ENCODE measurements at regions not wholly inside any gene's neighbourhood (a gene's known extent, or its start where the extent isn't known, plus 50 kb on each side); places are given as distances from the start of the nearest gene placed in this dataset.

DNA sequence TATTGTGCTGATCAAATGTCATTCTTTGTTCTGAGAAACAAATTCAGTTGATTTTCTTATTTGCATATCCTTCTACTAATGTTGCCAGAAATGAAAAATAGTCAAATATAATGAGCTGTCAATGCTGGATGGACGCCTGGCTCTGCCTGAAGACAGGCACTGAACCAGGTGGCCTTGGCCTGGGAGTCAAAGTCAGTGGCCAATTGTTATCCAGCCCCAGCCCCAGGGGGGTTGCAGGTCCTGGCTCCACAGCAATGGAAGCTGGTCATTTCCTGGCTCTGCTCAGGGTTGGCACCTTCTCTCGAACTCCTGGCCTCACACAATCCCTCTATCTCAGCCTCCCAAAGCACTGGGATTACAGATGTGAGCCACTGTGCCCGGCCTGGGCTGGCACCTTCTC is 176.8 kb upstream of the GLI2 start:
- in situ Hi-C loops (cut with MboI; ENCODE audit: low sequenced_read_pairs in 4 of 4) (loop anchor here (10.0 to 25.0 kb wide), 3 partner anchors 116 to 222 kb away; partner anchors contain the start of gene INHBB (in 4 of the 4)), intact Hi-C loops (cut with DNase I; ENCODE audit: low total_unique reads) (loop anchor here (10.0 kb wide), 1 partner anchor 786 kb away; no protein-coding TSS in a partner anchor)
- Histone ChIP-seq H3K27ac (no peak overlapping the region), H3K36me3 (no peaks in the 10 kb centered on the region), H3K27me3 (no peaks in the 10 kb centered on the region), H3K4me1 (no peaks in the 10 kb centered on the region), H3K4me3 (no peak overlapping the region), H3K9me3 (no peaks in the 10 kb centered on the region)
- ATAC-seq (no peak), DNase-seq (no peak)
- TF ChIP-seq, protein P1, sequence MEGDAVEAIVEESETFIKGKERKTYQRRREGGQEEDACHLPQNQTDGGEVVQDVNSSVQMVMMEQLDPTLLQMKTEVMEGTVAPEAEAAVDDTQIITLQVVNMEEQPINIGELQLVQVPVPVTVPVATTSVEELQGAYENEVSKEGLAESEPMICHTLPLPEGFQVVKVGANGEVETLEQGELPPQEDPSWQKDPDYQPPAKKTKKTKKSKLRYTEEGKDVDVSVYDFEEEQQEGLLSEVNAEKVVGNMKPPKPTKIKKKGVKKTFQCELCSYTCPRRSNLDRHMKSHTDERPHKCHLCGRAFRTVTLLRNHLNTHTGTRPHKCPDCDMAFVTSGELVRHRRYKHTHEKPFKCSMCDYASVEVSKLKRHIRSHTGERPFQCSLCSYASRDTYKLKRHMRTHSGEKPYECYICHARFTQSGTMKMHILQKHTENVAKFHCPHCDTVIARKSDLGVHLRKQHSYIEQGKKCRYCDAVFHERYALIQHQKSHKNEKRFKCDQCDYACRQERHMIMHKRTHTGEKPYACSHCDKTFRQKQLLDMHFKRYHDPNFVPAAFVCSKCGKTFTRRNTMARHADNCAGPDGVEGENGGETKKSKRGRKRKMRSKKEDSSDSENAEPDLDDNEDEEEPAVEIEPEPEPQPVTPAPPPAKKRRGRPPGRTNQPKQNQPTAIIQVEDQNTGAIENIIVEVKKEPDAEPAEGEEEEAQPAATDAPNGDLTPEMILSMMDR (IDR thresholded peaks at IDR 0.05 in 4 of 5, conservative IDR thresholded peaks at IDR 0.05 in 1 of 5) = no peak
- no peak for TF ChIP-seq POLR2A (IDR thresholded peaks at IDR 0.05)

DNA sequence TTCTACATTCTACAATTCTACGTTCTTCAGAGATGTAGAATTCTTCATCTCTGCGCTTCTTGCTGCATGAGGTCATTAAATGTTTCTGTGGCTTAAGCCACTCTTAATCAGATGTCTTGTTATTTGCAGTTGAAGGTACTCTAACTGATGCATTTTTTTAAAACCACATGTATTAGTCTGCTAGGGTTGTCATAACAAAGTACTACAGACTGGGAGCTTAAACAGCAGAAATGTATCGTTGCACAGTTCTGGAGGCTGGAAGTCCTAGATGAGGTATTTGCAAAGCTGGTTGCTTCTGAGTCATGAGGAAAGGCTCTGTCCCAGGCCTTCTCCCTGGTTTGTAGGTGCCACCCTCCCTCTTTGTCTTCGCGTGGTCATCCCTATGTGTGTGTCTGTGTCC is 176.3 kb upstream of the GLI2 start:
- Histone ChIP-seq H3K9me3 (no peaks in the 10 kb centered on the region), H3K27me3 (no peaks in the 10 kb centered on the region), H3K4me3 (no peak overlapping the region), H3K36me3 (no peaks in the 10 kb centered on the region), H3K27ac (no peak overlapping the region), H3K4me1 (no peaks in the 10 kb centered on the region)
- no peak for TF ChIP-seq POLR2A (IDR thresholded peaks at IDR 0.05)
- TF ChIP-seq, protein P1 (IDR thresholded peaks at IDR 0.05 in 4 of 5, conservative IDR thresholded peaks at IDR 0.05 in 1 of 5) = no peak
- intact Hi-C loops (cut with DNase I; ENCODE audit: low total_unique reads) = loop anchor here (10.0 kb wide), 1 partner anchor 785 kb away; no protein-coding TSS in a partner anchor
- in situ Hi-C loops (cut with MboI; ENCODE audit: low sequenced_read_pairs in 4 of 4) = loop anchor here (10.0 to 25.0 kb wide), 3 partner anchors 115 to 222 kb away; partner anchors contain the start of gene INHBB (in 4 of the 4)
- ATAC-seq (no peak), DNase-seq (no peak)

DNA sequence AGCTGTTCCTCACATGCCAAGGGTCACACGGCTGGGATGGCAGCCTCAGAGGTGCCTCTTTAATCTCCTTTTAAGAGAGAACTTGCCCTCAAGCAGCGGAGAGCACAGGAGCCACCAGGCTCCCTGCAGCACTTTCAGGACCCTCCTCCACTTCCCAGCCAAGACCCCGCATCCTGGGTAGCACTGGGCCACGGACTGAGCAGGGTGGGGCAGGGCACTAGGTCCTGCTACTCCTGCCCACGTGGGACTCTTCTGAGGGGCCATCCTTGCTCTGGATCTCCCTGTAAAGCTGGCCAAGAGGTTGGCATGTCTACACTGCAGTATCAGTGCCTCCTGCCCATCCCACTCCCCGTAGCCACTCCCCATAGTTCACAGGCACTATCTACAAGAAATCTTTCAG is 175.3 kb upstream of the GLI2 start:
- no peaks in the 10 kb centered on the region for H3K9me3 ChIP-seq
- H3K36me3 ChIP-seq = no peaks in the 10 kb centered on the region
- ATAC-seq (no peak), DNase-seq (no peak)
- H3K4me3 ChIP-seq = no peak overlapping the region
- H3K27me3 ChIP-seq = no peaks in the 10 kb centered on the region
- intact Hi-C loops (cut with DNase I; ENCODE audit: low total_unique reads) = no loop called here
- no peaks in the 10 kb centered on the region for H3K4me1 ChIP-seq
- H3K27ac ChIP-seq = no peak overlapping the region
- in situ Hi-C loops (cut with MboI; ENCODE audit: low sequenced_read_pairs in 4 of 4) = loop anchor here in 3 of 4 donors (25.0 kb wide), 1 partner anchor 223 kb away; the partner anchor contains the start of gene INHBB (in 3 of the 3)
- TF ChIP-seq, protein P1 (IDR thresholded peaks at IDR 0.05 in 4 of 5, conservative IDR thresholded peaks at IDR 0.05 in 1 of 5) = no peak
- TF ChIP-seq POLR2A (IDR thresholded peaks at IDR 0.05) = no peak

DNA sequence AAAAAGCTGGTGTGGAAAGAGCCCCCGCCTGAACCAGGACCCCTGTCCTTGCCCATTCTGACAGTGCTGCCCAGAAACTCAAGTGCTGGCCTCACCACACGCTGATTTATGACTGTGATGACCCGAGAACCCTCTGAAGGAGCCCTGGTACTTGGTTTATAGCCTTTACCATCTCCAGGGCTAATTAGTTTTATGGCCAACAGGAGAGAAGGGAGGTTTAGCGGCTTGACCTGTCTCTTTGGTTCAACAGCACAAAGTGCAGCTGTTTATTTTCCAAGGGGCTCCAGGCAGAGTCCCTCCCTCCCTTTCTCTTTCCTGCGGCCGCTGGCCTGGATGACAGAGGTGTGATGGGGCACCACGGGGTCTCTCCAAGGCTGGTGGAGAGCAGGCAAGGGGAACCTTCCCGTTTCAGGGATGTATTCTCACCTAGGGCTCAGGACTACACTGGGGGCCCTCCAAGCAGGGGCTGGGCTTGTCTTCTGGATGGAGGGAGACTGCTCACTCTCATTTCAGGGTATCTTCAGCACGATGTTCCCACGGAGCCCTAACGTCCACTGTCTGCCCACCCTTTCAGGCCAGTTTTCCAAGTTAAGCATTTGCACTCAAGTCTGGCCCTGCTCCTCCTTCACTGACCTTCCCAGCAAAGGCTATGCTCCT is 174.2 kb upstream of the GLI2 start:
- DNase-seq (no peak), ATAC-seq (no peak)
- in situ Hi-C loops (cut with MboI; ENCODE audit: low sequenced_read_pairs in 4 of 4) (loop anchor here in 3 of 4 donors (25.0 kb wide), 1 partner anchor 224 kb away; the partner anchor contains the start of gene INHBB (in 3 of the 3)), intact Hi-C loops (cut with DNase I; ENCODE audit: low total_unique reads) (no loop called here)
- Histone ChIP-seq H3K36me3 (no peaks in the 10 kb centered on the region), H3K4me3 (no peak overlapping the region), H3K27ac (no peak overlapping the region), H3K9me3 (no peaks in the 10 kb centered on the region), H3K27me3 (no peaks in the 10 kb centered on the region), H3K4me1 (peaks cover 7 to 9% of the 10 kb centered on the region in 2 donors)
- TF ChIP-seq, protein P1 (IDR thresholded peaks at IDR 0.05 in 4 of 5, conservative IDR thresholded peaks at IDR 0.05 in 1 of 5) = no peak
- no peak for TF ChIP-seq POLR2A (IDR thresholded peaks at IDR 0.05)
